ENCODE measurements at regions not wholly inside any gene's neighbourhood (a gene's known extent, or its start where the extent isn't known, plus 50 kb on each side); places are given as distances from the start of the nearest gene placed in this dataset.

DNA sequence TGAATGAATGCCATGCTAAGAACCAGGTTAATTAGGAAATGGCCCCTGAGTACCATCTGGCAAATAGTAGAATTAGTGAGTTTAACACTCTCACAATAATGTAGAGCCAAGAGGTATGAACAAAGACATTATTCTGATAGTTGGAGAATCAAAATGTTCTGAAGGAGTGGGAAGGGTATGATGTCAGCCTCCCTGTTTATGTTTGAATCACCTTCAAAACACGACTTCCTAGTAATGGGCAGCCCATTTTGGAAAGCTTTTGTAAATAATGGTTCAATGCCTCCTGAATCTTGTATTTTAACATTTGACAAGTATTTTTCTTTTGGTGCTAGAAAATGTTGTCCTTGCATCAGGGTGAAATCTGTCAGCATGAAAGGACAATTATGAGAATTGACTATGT is 108.3 kb downstream of the DSEL start:
- TF ChIP-seq EZH2 (optimal IDR thresholded peaks at IDR 0.05; ENCODE audit: low read depth, low read length): no peak
- TF ChIP-seq, protein P1, sequence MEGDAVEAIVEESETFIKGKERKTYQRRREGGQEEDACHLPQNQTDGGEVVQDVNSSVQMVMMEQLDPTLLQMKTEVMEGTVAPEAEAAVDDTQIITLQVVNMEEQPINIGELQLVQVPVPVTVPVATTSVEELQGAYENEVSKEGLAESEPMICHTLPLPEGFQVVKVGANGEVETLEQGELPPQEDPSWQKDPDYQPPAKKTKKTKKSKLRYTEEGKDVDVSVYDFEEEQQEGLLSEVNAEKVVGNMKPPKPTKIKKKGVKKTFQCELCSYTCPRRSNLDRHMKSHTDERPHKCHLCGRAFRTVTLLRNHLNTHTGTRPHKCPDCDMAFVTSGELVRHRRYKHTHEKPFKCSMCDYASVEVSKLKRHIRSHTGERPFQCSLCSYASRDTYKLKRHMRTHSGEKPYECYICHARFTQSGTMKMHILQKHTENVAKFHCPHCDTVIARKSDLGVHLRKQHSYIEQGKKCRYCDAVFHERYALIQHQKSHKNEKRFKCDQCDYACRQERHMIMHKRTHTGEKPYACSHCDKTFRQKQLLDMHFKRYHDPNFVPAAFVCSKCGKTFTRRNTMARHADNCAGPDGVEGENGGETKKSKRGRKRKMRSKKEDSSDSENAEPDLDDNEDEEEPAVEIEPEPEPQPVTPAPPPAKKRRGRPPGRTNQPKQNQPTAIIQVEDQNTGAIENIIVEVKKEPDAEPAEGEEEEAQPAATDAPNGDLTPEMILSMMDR (IDR thresholded peaks at IDR 0.05; ENCODE audit: low read length): no peak
- no peak for TF ChIP-seq EZH2phosphoT487 (IDR thresholded peaks at IDR 0.05; ENCODE audit: low read length)
